NCI-H128 (cell line): ENCODE measurements at regions not wholly inside any gene's neighbourhood (a gene's known extent, or its start where the extent isn't known, plus 50 kb on each side); places are given as distances from the start of the nearest gene placed in this dataset.

Experiments
- DNase-seq: peaks from one replicate; lab custom pipeline; 2025; ENCODE audit not compliant: unreplicated experiment; lab: John Stamatoyannopoulos, UW

GRCh38 chr2:105573490-105573889 is 171.2 kb upstream of the NCK2 start:
- no peak for DNase-seq

GRCh38 chr2:105571445-105571987 is 172.7 kb upstream of the FHL2 start:
- no peak for DNase-seq

- DNase-seq: no peak
Observed at GRCh38 chr2:105570757-105571156, 171.9 kb upstream of the FHL2 start.

- DNase-seq: no peak
Observed at GRCh38 chr2:105570326-105570725, 171.5 kb upstream of the FHL2 start.

GRCh38 chr2:105569606-105570005 is 170.8 kb upstream of the FHL2 start:
- no peak for DNase-seq

GRCh38 chr2:105567996-105568494 is 169.2 kb upstream of the FHL2 start:
- no peak for DNase-seq

GRCh38 chr2:105563000-105563719 is 164.3 kb upstream of the FHL2 start:
- no peak for DNase-seq

- no peak for DNase-seq
Observed at GRCh38 chr2:105561401-105561800, 162.6 kb upstream of the FHL2 start.

GRCh38 chr2:105560157-105560556 is 161.3 kb upstream of the FHL2 start:
- DNase-seq: no peak

- no peak for DNase-seq
Observed at GRCh38 chr2:105557021-105557920, 158.4 kb upstream of the FHL2 start.

- DNase-seq: no peak
Observed at GRCh38 chr2:105556366-105556765, 157.5 kb upstream of the FHL2 start.

GRCh38 chr2:105554235-105554634 is 155.4 kb upstream of the FHL2 start:
- DNase-seq: no peak

- no peak for DNase-seq
Observed at GRCh38 chr2:105553538-105554196, 154.8 kb upstream of the FHL2 start.

- no peak for DNase-seq
Observed at GRCh38 chr2:105546628-105546974, 147.8 kb upstream of the FHL2 start.

- DNase-seq: no peak
Observed at GRCh38 chr2:105545730-105546627, 147.1 kb upstream of the FHL2 start.

- no peak for DNase-seq
Observed at GRCh38 chr2:105544591-105545377, 145.9 kb upstream of the FHL2 start.

- no peak for DNase-seq
Observed at GRCh38 chr2:105541189-105542050, 142.6 kb upstream of the FHL2 start.

GRCh38 chr2:105540642-105541041 is 141.8 kb upstream of the FHL2 start:
- no peak for DNase-seq

- DNase-seq: no peak
Observed at GRCh38 chr2:105539331-105539730, 140.5 kb upstream of the FHL2 start.
